A549 (cell line): ENCODE measurements at regions not wholly inside any gene's neighbourhood (a gene's known extent, or its start where the extent isn't known, plus 50 kb on each side); places are given as distances from the start of the nearest gene placed in this dataset.

ENCODE experiments used
- ATAC-seq, 2 experiments: fragments of 200-7000 bp in 1 of 2; fragments of >200 bp in 1 of 2; cut with Nextera tagmentation in 1 of 2; cut with Tn5 transposase in 1 of 2; 3 replicates each; pipeline versions ENCODE4 v1.8.0 to v1.9.1; 2018 to 2020; ENCODE audit warnings: mild to moderate bottlenecking in 1 of 2, moderate library complexity in 1 of 2
- CTCF ChIA-PET: fragments of 300-600 bp; sonication (Branson Sonifier 250); formaldehyde crosslinking; extraction: SDS; loops from one replicate; lab custom pipeline; 2021; ENCODE audit warnings: antibody characterized with exemption, inconsistent platforms; lab: Yijun Ruan, JAX
- POLR2A ChIA-PET: fragments of 350-600 bp; formaldehyde crosslinking; extraction: SDS; loops from one replicate; lab custom pipeline; 2021; ENCODE audit warnings: antibody characterized with exemption, inconsistent platforms; lab: Yijun Ruan, JAX
- DNase-seq, 2 experiments: peaks; one replicate each; pipeline versions ENCODE4 v3.0.0 to v3.0.0-alpha.2; 2011 to 2016; ENCODE audit warnings: low read depth in 1 of 2, low spot score in 1 of 2
- FAIRE-seq: peaks from 2 replicates; lab custom pipeline; 2011; peaks lifted over from hg19 to GRCh38; lab: Jason Lieb, UNC
- H3K27ac ChIP-seq, 2 experiments: fragments of >200 bp; sonication (Bioruptor Twin); formaldehyde crosslinking; 3 replicates each; pipeline ENCODE4 v1.5.1; 2016 to 2017
- H3K4me1 ChIP-seq: fragments of >200 bp; sonication (Bioruptor Twin); formaldehyde crosslinking; 3 replicates; pipeline ENCODE4 v1.6.1; 2016
- H3K4me2 ChIP-seq: fragments of >200 bp; sonication (Bioruptor Twin); formaldehyde crosslinking; 3 replicates; pipeline ENCODE4 v1.6.1; 2016
- H3K4me3 ChIP-seq: fragments of >200 bp; sonication (Bioruptor Twin); formaldehyde crosslinking; 3 replicates; pipeline ENCODE4 v1.5.1; 2016
- H3K9me3 ChIP-seq: fragments of >200 bp; sonication (Bioruptor Twin); formaldehyde crosslinking; 3 replicates; pipeline ENCODE4 v1.6.1; 2016
- BHLHE40 ChIP-seq: IDR thresholded peaks from 2 replicates; pipeline ENCODE4 v1.6.1; 2012; ENCODE audit warnings: low read depth, low read length, inconsistent platforms
- CBX2 ChIP-seq: fragments of 200-600 bp; sonication (generic); IDR thresholded peaks from 2 replicates; pipeline ENCODE4 v1.6.1; 2016; ENCODE audit warnings: low read depth, mild to moderate bottlenecking, borderline replicate concordance
- CBX8 ChIP-seq: fragments of 200-600 bp; sonication (generic); IDR thresholded peaks from 2 replicates; pipeline ENCODE4 v1.6.1; 2016
- CHD2 ChIP-seq: fragments of 150-350 bp; IDR thresholded peaks from 2 replicates; pipeline ENCODE4 v1.6.1; 2014; ENCODE audit warnings: low read length; ENCODE audit not compliant: partially characterized antibody
- EHF ChIP-seq: fragments of 250-450 bp; sonication (Bioruptor Pico); IDR thresholded peaks from 2 replicates; pipeline ENCODE4 v1.5.0; 2020; ENCODE audit warnings: mild to moderate bottlenecking
- ESRRA ChIP-seq: fragments of 150-350 bp; IDR thresholded peaks from 2 replicates; pipeline ENCODE4 v1.6.1; 2014; ENCODE audit warnings: mild to moderate bottlenecking, low read length, borderline replicate concordance
- FOSB ChIP-seq: fragments of 250-450 bp; sonication (Bioruptor Pico); IDR thresholded peaks from 2 replicates; pipeline ENCODE4 v1.5.0; 2020; ENCODE audit warnings: mild to moderate bottlenecking, moderate library complexity
- FOXS1 ChIP-seq: fragments of 250-450 bp; sonication (Bioruptor Pico); IDR thresholded peaks from 2 replicates; pipeline ENCODE4 v1.5.0; 2020; ENCODE audit warnings: mild to moderate bottlenecking, moderate library complexity
- GATA3 ChIP-seq: IDR thresholded peaks from 2 replicates; pipeline ENCODE4 v1.6.1; 2012; ENCODE audit warnings: borderline replicate concordance
- JUNB ChIP-seq: fragments of >200 bp; sonication (Bioruptor Twin); formaldehyde crosslinking; IDR thresholded peaks from 2 replicates; pipeline ENCODE4 v1.6.1; 2016
- MAFK ChIP-seq: fragments of 450-650 bp; IDR thresholded peaks from 2 replicates; pipeline ENCODE4 v1.6.1; 2014; ENCODE audit not compliant: partially characterized antibody
- MAZ ChIP-seq: fragments of 150-350 bp; IDR thresholded peaks from 2 replicates; pipeline ENCODE4 v1.6.1; 2014; ENCODE audit warnings: antibody characterized with exemption, low read depth, low read length, borderline replicate concordance
- POLR2A ChIP-seq: IDR thresholded peaks from 2 replicates; pipeline ENCODE4 v1.6.1; 2012; ENCODE audit warnings: mild to moderate bottlenecking, low read length
- POLR2AphosphoS2 ChIP-seq: conservative IDR thresholded peaks from 2 replicates; pipeline ENCODE4 v1.6.1; 2012; ENCODE audit warnings: low read length, improper control_type of control experiment, inconsistent platforms
- RAD21 ChIP-seq, 2 experiments: fragments of >200 bp in 1 of 2; sonication (Bioruptor Twin) in 1 of 2; formaldehyde crosslinking in 1 of 2; IDR thresholded peaks in 1 of 2; conservative IDR thresholded peaks in 1 of 2; 2 replicates in 1 of 2; 3 replicates in 1 of 2; pipeline ENCODE4 v1.6.1; 2012 to 2018; ENCODE audit warnings: inconsistent platforms in 1 of 2
- RNF2 ChIP-seq: fragments of 200-600 bp; sonication (generic); IDR thresholded peaks from 2 replicates; pipeline ENCODE4 v1.6.1; 2016; ENCODE audit warnings: low read depth, mild to moderate bottlenecking, antibody characterized with exemption, moderate library complexity, borderline replicate concordance
- SREBF2 ChIP-seq: fragments of 450-650 bp; IDR thresholded peaks from 2 replicates; pipeline ENCODE4 v1.6.1; 2014; ENCODE audit warnings: mild to moderate bottlenecking, moderate library complexity
- ZFP36 ChIP-seq: fragments of 450-650 bp; IDR thresholded peaks from 2 replicates; pipeline ENCODE4 v1.6.1; 2014; ENCODE audit warnings: borderline replicate concordance; ENCODE audit not compliant: partially characterized antibody
- WGBS: methylation state at CpG from one replicate; pipeline ENCODE4 v1.1.6; 2017; ENCODE audit errors: missing lambda C conversion rate; 5-methylcytosine and 5-hydroxymethylcytosine counted together
- TF ChIP-seq, protein P1 (sequence below): fragments of 200-600 bp; sonication (generic); IDR thresholded peaks from 2 replicates; pipeline ENCODE4 v1.6.1; 2016; ENCODE audit warnings: antibody characterized with exemption, mild to moderate bottlenecking, moderate library complexity
- TF ChIP-seq, protein P2 (sequence below): fragments of 250-450 bp; sonication (Bioruptor Pico); IDR thresholded peaks from 2 replicates; pipeline ENCODE4 v1.5.0; 2020; ENCODE audit warnings: low read depth, mild to moderate bottlenecking, moderate library complexity
- TF ChIP-seq, protein P3 (sequence below): fragments of >200 bp; sonication (Bioruptor Twin); formaldehyde crosslinking; IDR thresholded peaks from 3 replicates; pipeline ENCODE4 v1.5.1; 2016
- TF ChIP-seq, protein P4 (sequence below): IDR thresholded peaks from 2 replicates; pipeline ENCODE4 v1.6.1; 2012
- TF ChIP-seq, protein P5 (sequence below): IDR thresholded peaks from 2 replicates; pipeline ENCODE4 v1.6.1; 2012

DNA sequence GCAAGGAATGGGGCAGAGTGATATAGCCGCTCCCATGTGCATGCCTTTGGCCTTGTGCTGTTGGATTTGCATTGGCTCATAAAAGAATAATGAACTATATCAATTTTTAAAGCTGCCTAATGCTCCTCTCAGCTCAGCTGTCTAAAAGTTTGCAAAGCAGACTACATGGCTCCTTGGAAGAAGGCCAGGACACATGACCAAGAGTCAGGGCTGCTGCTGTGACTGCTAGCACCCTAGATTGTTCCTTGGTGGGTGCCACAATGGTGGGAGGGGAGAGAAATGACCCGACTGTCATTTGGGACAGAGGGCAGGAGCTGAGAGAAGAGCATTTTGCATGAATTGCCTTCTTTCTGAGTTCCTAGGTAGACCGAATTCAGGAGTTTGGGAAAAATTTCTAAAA is 307.9 kb downstream of the PDCD6IP start (continued):
- TF ChIP-seq, protein P1, sequence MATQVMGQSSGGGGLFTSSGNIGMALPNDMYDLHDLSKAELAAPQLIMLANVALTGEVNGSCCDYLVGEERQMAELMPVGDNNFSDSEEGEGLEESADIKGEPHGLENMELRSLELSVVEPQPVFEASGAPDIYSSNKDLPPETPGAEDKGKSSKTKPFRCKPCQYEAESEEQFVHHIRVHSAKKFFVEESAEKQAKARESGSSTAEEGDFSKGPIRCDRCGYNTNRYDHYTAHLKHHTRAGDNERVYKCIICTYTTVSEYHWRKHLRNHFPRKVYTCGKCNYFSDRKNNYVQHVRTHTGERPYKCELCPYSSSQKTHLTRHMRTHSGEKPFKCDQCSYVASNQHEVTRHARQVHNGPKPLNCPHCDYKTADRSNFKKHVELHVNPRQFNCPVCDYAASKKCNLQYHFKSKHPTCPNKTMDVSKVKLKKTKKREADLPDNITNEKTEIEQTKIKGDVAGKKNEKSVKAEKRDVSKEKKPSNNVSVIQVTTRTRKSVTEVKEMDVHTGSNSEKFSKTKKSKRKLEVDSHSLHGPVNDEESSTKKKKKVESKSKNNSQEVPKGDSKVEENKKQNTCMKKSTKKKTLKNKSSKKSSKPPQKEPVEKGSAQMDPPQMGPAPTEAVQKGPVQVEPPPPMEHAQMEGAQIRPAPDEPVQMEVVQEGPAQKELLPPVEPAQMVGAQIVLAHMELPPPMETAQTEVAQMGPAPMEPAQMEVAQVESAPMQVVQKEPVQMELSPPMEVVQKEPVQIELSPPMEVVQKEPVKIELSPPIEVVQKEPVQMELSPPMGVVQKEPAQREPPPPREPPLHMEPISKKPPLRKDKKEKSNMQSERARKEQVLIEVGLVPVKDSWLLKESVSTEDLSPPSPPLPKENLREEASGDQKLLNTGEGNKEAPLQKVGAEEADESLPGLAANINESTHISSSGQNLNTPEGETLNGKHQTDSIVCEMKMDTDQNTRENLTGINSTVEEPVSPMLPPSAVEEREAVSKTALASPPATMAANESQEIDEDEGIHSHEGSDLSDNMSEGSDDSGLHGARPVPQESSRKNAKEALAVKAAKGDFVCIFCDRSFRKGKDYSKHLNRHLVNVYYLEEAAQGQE: no peak
- no peak for TF ChIP-seq ZFP36
- TF ChIP-seq, protein P2, sequence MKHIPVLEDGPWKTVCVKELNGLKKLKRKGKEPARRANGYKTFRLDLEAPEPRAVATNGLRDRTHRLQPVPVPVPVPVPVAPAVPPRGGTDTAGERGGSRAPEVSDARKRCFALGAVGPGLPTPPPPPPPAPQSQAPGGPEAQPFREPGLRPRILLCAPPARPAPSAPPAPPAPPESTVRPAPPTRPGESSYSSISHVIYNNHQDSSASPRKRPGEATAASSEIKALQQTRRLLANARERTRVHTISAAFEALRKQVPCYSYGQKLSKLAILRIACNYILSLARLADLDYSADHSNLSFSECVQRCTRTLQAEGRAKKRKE: no peak

DNA sequence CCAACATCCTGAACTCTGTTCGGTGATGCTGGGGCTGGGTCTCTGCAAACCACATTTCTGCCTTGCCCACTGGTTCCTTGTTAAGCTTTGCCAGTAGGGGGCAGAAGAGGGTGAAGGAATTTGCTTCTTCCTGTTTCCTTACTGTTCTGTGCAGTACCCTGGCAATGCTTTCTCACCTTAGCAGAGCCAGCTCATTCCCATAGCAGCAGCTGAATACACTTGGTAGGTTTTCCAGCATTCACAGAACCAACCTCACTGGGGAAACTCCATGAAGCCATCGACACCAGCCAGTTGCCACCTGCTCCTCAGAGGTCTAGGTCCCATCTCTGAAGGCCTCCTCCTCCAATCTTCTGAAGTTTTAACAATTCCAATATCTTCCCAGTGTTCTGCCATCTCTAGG is 308.4 kb downstream of the PDCD6IP start:
- FAIRE-seq (no peak), DNase-seq (peak in 1 of 2 experiments; percentile 27), ATAC-seq (peak in 1 of 2 experiments; percentile 69; a peak in 3 of 6 replicates)
- no peak overlapping the region for H3K27ac ChIP-seq
- 65% methylated on average over 2 of the region's 2 CpGs for WGBS
- no peak overlapping the region for H3K4me3 ChIP-seq
- POLR2A ChIA-PET: no interaction called here
- CTCF ChIA-PET: interaction anchor here (1.0 to 1.5 kb wide), 2 partner anchors 15 to 17 kb away, joined by 3 to 5 read pairs; no protein-coding TSS in a partner anchor
- no peak overlapping the region for H3K4me2 ChIP-seq
- no peaks in the 10 kb centered on the region for H3K9me3 ChIP-seq
- H3K4me1 ChIP-seq: no peaks in the 10 kb centered on the region
- TF ChIP-seq, protein P3, sequence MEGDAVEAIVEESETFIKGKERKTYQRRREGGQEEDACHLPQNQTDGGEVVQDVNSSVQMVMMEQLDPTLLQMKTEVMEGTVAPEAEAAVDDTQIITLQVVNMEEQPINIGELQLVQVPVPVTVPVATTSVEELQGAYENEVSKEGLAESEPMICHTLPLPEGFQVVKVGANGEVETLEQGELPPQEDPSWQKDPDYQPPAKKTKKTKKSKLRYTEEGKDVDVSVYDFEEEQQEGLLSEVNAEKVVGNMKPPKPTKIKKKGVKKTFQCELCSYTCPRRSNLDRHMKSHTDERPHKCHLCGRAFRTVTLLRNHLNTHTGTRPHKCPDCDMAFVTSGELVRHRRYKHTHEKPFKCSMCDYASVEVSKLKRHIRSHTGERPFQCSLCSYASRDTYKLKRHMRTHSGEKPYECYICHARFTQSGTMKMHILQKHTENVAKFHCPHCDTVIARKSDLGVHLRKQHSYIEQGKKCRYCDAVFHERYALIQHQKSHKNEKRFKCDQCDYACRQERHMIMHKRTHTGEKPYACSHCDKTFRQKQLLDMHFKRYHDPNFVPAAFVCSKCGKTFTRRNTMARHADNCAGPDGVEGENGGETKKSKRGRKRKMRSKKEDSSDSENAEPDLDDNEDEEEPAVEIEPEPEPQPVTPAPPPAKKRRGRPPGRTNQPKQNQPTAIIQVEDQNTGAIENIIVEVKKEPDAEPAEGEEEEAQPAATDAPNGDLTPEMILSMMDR: peak; percentile 22; the same call in 2 of the 3 replicates
- TF ChIP-seq POLR2A (no peak), RAD21 (conservative IDR thresholded peaks at IDR 0.05 in 1 of 2, IDR thresholded peaks at IDR 0.05 in 1 of 2) (0 out of 5 replicates have a peak, but pooled peaks of 1 of the 2 experiments have one; percentile 15), FOSB (no peak), EHF (no peak)

DNA sequence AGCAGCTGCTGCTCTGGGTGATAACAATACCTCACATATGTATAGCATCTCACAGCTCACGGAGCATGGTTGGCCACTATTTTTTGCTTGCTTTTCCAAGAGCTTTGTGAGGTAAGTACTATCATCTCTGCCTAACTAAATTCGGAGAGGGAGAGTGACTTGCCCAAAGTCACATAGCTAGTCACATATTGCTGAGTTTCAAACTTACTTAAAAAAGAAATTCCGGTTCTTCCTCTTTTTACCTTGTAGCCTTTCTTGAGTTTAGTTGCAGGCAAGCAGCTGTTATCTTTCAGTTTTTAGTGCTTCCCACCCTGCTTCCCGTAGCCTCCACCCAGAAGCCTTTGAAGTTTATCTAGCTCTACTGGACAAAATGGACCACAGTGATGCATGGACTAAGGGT is 309.2 kb downstream of the PDCD6IP start:
- no peaks in the 10 kb centered on the region for H3K9me3 ChIP-seq
- FAIRE-seq: no peak
- no peak overlapping the region for H3K27ac ChIP-seq
- no peak overlapping the region for H3K4me2 ChIP-seq
- TF ChIP-seq ESRRA (no peak), POLR2AphosphoS2 (no peak), GATA3 (no peak), BHLHE40 (no peak), EHF (no peak), RAD21 (conservative IDR thresholded peaks at IDR 0.05 in 1 of 2, IDR thresholded peaks at IDR 0.05 in 1 of 2) (no peak), CBX2 (no peak), JUNB (no peak), MAFK (no peak), MAZ (no peak), FOXS1 (CRISPR knock-in tag) (no peak), RNF2 (no peak), SREBF2 (no peak), CHD2 (no peak), POLR2A (no peak), CBX8 (no peak), FOSB (no peak)
- TF ChIP-seq, protein P4, sequence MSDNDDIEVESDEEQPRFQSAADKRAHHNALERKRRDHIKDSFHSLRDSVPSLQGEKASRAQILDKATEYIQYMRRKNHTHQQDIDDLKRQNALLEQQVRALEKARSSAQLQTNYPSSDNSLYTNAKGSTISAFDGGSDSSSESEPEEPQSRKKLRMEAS: no peak
- TF ChIP-seq, protein P3: no peak
- TF ChIP-seq, protein P5, sequence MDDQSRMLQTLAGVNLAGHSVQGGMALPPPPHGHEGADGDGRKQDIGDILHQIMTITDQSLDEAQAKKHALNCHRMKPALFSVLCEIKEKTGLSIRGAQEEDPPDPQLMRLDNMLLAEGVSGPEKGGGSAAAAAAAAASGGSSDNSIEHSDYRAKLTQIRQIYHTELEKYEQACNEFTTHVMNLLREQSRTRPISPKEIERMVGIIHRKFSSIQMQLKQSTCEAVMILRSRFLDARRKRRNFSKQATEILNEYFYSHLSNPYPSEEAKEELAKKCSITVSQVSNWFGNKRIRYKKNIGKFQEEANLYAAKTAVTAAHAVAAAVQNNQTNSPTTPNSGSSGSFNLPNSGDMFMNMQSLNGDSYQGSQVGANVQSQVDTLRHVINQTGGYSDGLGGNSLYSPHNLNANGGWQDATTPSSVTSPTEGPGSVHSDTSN: no peak
- TF ChIP-seq, all 56 proteins: peak for 0
- Histone ChIP-seq H3K4me3 (no peak overlapping the region), H3K4me1 (no peaks in the 10 kb centered on the region)
- ChIA-PET CTCF (interaction anchor here (1.0 to 1.5 kb wide), 2 partner anchors 14 to 128 kb away, joined by 3 to 5 read pairs; no protein-coding TSS in a partner anchor), POLR2A (no interaction called here)
- no peak for DNase-seq
- 56% methylated on average over 4 of the region's 4 CpGs for WGBS
- ATAC-seq: no peak
